H1 (cell line): ENCODE measurements at regions not wholly inside any gene's neighbourhood (a gene's known extent, or its start where the extent isn't known, plus 50 kb on each side); places are given as distances from the start of the nearest gene placed in this dataset.

ENCODE experiments used
- CTBP2 ChIP-seq: IDR thresholded peaks from 2 replicates; pipeline ENCODE4 v1.7.0; 2011; ENCODE audit warnings: borderline replicate concordance, mild to moderate bottlenecking, moderate library complexity, mixed read lengths, low read length; ENCODE audit not compliant: insufficient read depth, insufficient read length
- RNF2 ChIP-seq: fragments of 200-900, 300-1000 bp; sonication (generic); IDR thresholded peaks from 2 replicates; pipeline ENCODE4 v1.7.1; 2016; ENCODE audit warnings: borderline replicate concordance, low read depth, mild to moderate bottlenecking, antibody characterized with exemption, low read length; ENCODE audit not compliant: poor library complexity, severe bottlenecking; ENCODE audit errors: missing control alignments
- TAF1 ChIP-seq: IDR thresholded peaks from 2 replicates; pipeline ENCODE4 v1.6.1; 2011; ENCODE audit warnings: mild to moderate bottlenecking, low read depth, low read length
- TF ChIP-seq, protein P1 (sequence below): fragments of 300-600 bp; sonication (generic); IDR thresholded peaks from 2 replicates; pipeline ENCODE4 v1.7.1; 2012; ENCODE audit warnings: low read length, moderate library complexity, mild to moderate bottlenecking, inconsistent platforms; ENCODE audit not compliant: insufficient replicate concordance

DNA sequence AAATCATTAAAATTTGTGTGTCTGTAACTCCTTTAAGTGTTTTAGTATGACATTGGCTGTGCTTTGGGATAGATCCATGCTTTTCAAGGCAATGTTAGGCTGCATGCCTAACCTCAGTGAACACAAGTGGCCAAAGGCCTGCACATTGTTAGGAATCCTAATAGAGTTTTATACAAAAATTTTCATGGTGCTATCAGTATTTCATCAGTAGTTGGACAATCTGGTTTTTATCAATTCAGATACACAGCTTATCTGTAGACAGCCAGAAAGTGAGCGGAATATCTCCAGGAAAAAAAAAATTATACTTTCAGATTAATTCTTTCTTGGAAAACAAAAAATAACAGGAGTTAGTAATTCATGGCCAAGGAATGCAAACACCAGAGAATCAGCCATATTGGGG, 324.0 kb upstream of the PDE3A start (continued):
- TF ChIP-seq, protein P1, sequence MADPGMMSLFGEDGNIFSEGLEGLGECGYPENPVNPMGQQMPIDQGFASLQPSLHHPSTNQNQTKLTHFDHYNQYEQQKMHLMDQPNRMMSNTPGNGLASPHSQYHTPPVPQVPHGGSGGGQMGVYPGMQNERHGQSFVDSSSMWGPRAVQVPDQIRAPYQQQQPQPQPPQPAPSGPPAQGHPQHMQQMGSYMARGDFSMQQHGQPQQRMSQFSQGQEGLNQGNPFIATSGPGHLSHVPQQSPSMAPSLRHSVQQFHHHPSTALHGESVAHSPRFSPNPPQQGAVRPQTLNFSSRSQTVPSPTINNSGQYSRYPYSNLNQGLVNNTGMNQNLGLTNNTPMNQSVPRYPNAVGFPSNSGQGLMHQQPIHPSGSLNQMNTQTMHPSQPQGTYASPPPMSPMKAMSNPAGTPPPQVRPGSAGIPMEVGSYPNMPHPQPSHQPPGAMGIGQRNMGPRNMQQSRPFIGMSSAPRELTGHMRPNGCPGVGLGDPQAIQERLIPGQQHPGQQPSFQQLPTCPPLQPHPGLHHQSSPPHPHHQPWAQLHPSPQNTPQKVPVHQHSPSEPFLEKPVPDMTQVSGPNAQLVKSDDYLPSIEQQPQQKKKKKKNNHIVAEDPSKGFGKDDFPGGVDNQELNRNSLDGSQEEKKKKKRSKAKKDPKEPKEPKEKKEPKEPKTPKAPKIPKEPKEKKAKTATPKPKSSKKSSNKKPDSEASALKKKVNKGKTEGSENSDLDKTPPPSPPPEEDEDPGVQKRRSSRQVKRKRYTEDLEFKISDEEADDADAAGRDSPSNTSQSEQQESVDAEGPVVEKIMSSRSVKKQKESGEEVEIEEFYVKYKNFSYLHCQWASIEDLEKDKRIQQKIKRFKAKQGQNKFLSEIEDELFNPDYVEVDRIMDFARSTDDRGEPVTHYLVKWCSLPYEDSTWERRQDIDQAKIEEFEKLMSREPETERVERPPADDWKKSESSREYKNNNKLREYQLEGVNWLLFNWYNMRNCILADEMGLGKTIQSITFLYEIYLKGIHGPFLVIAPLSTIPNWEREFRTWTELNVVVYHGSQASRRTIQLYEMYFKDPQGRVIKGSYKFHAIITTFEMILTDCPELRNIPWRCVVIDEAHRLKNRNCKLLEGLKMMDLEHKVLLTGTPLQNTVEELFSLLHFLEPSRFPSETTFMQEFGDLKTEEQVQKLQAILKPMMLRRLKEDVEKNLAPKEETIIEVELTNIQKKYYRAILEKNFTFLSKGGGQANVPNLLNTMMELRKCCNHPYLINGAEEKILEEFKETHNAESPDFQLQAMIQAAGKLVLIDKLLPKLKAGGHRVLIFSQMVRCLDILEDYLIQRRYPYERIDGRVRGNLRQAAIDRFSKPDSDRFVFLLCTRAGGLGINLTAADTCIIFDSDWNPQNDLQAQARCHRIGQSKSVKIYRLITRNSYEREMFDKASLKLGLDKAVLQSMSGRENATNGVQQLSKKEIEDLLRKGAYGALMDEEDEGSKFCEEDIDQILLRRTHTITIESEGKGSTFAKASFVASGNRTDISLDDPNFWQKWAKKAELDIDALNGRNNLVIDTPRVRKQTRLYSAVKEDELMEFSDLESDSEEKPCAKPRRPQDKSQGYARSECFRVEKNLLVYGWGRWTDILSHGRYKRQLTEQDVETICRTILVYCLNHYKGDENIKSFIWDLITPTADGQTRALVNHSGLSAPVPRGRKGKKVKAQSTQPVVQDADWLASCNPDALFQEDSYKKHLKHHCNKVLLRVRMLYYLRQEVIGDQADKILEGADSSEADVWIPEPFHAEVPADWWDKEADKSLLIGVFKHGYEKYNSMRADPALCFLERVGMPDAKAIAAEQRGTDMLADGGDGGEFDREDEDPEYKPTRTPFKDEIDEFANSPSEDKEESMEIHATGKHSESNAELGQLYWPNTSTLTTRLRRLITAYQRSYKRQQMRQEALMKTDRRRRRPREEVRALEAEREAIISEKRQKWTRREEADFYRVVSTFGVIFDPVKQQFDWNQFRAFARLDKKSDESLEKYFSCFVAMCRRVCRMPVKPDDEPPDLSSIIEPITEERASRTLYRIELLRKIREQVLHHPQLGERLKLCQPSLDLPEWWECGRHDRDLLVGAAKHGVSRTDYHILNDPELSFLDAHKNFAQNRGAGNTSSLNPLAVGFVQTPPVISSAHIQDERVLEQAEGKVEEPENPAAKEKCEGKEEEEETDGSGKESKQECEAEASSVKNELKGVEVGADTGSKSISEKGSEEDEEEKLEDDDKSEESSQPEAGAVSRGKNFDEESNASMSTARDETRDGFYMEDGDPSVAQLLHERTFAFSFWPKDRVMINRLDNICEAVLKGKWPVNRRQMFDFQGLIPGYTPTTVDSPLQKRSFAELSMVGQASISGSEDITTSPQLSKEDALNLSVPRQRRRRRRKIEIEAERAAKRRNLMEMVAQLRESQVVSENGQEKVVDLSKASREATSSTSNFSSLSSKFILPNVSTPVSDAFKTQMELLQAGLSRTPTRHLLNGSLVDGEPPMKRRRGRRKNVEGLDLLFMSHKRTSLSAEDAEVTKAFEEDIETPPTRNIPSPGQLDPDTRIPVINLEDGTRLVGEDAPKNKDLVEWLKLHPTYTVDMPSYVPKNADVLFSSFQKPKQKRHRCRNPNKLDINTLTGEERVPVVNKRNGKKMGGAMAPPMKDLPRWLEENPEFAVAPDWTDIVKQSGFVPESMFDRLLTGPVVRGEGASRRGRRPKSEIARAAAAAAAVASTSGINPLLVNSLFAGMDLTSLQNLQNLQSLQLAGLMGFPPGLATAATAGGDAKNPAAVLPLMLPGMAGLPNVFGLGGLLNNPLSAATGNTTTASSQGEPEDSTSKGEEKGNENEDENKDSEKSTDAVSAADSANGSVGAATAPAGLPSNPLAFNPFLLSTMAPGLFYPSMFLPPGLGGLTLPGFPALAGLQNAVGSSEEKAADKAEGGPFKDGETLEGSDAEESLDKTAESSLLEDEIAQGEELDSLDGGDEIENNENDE, result no peak
- TF ChIP-seq TAF1 (no peak), CTBP2 (no peak), RNF2 (no peak)
